HL-60 (cell line): ENCODE measurements at regions not wholly inside any gene's neighbourhood (a gene's known extent, or its start where the extent isn't known, plus 50 kb on each side); places are given as distances from the start of the nearest gene placed in this dataset.
"Not testable (repeated sequence)": the region's sequence is repeated elsewhere in the genome, so short reads cannot be mapped to it uniquely, and the experiment has no call there.

ENCODE experiments used
- DNase-seq, 2 experiments: peaks; one replicate each; pipeline ENCODE4 v3.0.0-alpha.2; 2010 to 2020; ENCODE audit warnings: low read depth in 1 of 2, low spot score in 1 of 2
- H3K27ac ChIP-seq: fragments of 250-450 bp; sonication (Bioruptor Pico); replicated peaks from 2 replicates; pipeline ENCODE4 v1.5.1; 2020; ENCODE audit warnings: mild to moderate bottlenecking, moderate library complexity
- H3K27me3 ChIP-seq: fragments of 250-450 bp; sonication (Bioruptor Pico); 2 replicates; pipeline ENCODE4 v1.5.1; 2021; ENCODE audit warnings: mild to moderate bottlenecking, moderate library complexity; ENCODE audit not compliant: insufficient read depth, poor library complexity, severe bottlenecking
- H3K4me3 ChIP-seq: replicated peaks from 2 replicates; pipeline ENCODE4 v1.5.1; 2011; ENCODE audit warnings: mild to moderate bottlenecking, control low read depth, low read length; ENCODE audit not compliant: insufficient read depth
- CTCF ChIP-seq: IDR thresholded peaks from one replicate; pipeline ENCODE4 v1.5.1; 2011; ENCODE audit warnings: low read length, control low read depth, inconsistent platforms; ENCODE audit not compliant: insufficient read depth
- GABPA ChIP-seq: IDR thresholded peaks from 2 replicates; pipeline ENCODE4 v1.6.1; 2012; ENCODE audit warnings: low read depth
- POLR2AphosphoS5 ChIP-seq: IDR thresholded peaks from 2 replicates; pipeline ENCODE4 v1.6.1; 2012; ENCODE audit warnings: low read depth
- REST ChIP-seq: IDR thresholded peaks from 2 replicates; pipeline ENCODE4 v1.6.1; 2012; ENCODE audit warnings: low read depth; ENCODE audit not compliant: insufficient replicate concordance
- SPI1 ChIP-seq: IDR thresholded peaks from 2 replicates; pipeline ENCODE4 v1.6.1; 2012; ENCODE audit warnings: low read depth, mild to moderate bottlenecking, borderline replicate concordance

GRCh38 chr5:104494083-104494482, 931.5 kb upstream of the NUDT12 start:
- Histone ChIP-seq H3K4me3 (no peak overlapping the region), H3K27me3 (no peaks in the 10 kb centered on the region), H3K27ac (no peak overlapping the region)
- no peak for DNase-seq
- TF ChIP-seq GABPA = no peak
- TF ChIP-seq CTCF = no peak
- TF ChIP-seq REST = no peak
- TF ChIP-seq SPI1 = no peak
- TF ChIP-seq POLR2AphosphoS5 = no peak

- no peak for DNase-seq
- H3K27ac ChIP-seq = no peak overlapping the region
- TF ChIP-seq REST = no peak
- no peak for TF ChIP-seq CTCF
- TF ChIP-seq GABPA = no peak
- no peak for TF ChIP-seq SPI1
- no peak for TF ChIP-seq POLR2AphosphoS5
- H3K4me3 ChIP-seq = no peak overlapping the region
- H3K27me3 ChIP-seq = no peaks in the 10 kb centered on the region
Measured at GRCh38 chr5:104472811-104473210, 910.2 kb upstream of the NUDT12 start.

GRCh38 chr5:104456122-104456521, 893.5 kb upstream of the NUDT12 start:
- no peak overlapping the region for H3K4me3 ChIP-seq
- H3K27ac ChIP-seq = no peak overlapping the region
- no peak for TF ChIP-seq REST
- H3K27me3 ChIP-seq = no peaks in the 10 kb centered on the region
- no peak for DNase-seq

- H3K27ac ChIP-seq = no peak overlapping the region
- no peak overlapping the region for H3K4me3 ChIP-seq
- H3K27me3 ChIP-seq = no peaks in the 10 kb centered on the region
- no peak for DNase-seq
- TF ChIP-seq POLR2AphosphoS5 = no peak
- TF ChIP-seq SPI1 = no peak
- no peak for TF ChIP-seq GABPA
- TF ChIP-seq CTCF = no peak
- TF ChIP-seq REST = no peak
Measured at GRCh38 chr5:104452550-104452949, 890.0 kb upstream of the NUDT12 start.

GRCh38 chr5:104451911-104452310, 889.3 kb upstream of the NUDT12 start:
- not testable (repeated sequence) for H3K27me3 ChIP-seq, H3K27ac ChIP-seq, DNase-seq, H3K4me3 ChIP-seq
